ENCODE measurements at regions not wholly inside any gene's neighbourhood (a gene's known extent, or its start where the extent isn't known, plus 50 kb on each side); places are given as distances from the start of the nearest gene placed in this dataset.

DNA sequence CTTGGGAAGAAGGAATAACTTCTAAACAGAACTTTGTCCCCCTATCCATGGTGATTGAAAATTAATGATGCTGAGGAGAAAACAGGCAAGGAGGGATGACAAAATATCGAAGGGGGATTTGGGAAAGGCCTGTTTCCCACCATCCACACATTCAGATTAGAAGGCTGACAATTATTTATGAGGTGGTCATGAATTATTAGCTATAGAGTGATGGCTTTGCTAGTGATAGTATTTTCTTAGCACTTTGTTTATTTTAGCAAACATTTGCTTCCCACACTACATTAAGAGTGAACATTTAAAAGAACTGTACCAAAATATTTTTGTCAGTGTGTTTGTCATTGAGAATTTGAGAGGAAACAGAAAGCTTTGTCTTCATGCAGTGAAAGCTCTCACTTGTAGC, 172.6 kb upstream of the PDZRN3 start:
- TF ChIP-seq, protein P1, sequence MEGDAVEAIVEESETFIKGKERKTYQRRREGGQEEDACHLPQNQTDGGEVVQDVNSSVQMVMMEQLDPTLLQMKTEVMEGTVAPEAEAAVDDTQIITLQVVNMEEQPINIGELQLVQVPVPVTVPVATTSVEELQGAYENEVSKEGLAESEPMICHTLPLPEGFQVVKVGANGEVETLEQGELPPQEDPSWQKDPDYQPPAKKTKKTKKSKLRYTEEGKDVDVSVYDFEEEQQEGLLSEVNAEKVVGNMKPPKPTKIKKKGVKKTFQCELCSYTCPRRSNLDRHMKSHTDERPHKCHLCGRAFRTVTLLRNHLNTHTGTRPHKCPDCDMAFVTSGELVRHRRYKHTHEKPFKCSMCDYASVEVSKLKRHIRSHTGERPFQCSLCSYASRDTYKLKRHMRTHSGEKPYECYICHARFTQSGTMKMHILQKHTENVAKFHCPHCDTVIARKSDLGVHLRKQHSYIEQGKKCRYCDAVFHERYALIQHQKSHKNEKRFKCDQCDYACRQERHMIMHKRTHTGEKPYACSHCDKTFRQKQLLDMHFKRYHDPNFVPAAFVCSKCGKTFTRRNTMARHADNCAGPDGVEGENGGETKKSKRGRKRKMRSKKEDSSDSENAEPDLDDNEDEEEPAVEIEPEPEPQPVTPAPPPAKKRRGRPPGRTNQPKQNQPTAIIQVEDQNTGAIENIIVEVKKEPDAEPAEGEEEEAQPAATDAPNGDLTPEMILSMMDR (IDR thresholded peaks at IDR 0.05), result no peak
- TF ChIP-seq POLR2AphosphoS5 (IDR thresholded peaks at IDR 0.05; ENCODE audit: insufficient read depth in 1 of 2, low read depth in 1 of 2) (no peak), POLR2A (IDR thresholded peaks at IDR 0.05) (no peak)

All from vagina (tissue), 2 donors.